CD4-positive, alpha-beta T cell treated with Interleukin-6 for 4 hours (primary cell): ENCODE measurements at regions not wholly inside any gene's neighbourhood (a gene's known extent, or its start where the extent isn't known, plus 50 kb on each side); places are given as distances from the start of the nearest gene placed in this dataset.
A peak's percentile ranks its signal among the peaks of the same experiment; 100 is the strongest.
"Not testable (repeated sequence)": the region's sequence is repeated elsewhere in the genome, so short reads cannot be mapped to it uniquely, and the experiment has no call there.

Experiments used
- DNase-seq: peaks from one replicate; pipeline ENCODE4 v3.0.0-alpha.2; 2020; ENCODE audit warnings: mixed read lengths

DNA sequence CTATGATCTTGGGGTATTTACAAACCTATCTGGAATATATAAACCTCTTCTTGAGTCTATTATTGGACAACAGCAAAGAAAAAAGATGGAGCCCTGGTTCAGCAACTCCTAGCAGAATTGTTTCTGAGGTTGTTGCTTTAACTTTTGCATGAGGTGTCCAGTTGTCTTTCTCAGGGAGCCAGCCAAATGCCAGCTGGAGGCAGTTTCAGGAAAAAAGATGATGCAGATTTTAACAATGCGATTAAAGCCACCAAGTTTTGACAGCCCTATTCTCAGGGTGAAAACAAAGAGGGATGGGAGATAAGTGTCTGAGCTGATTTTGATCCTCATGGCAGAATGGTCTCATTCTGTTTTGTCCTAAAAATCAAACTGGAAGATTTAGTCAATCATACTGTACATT lies 181.6 kb upstream of the RASGRP1 start:
- no peak for DNase-seq

DNA sequence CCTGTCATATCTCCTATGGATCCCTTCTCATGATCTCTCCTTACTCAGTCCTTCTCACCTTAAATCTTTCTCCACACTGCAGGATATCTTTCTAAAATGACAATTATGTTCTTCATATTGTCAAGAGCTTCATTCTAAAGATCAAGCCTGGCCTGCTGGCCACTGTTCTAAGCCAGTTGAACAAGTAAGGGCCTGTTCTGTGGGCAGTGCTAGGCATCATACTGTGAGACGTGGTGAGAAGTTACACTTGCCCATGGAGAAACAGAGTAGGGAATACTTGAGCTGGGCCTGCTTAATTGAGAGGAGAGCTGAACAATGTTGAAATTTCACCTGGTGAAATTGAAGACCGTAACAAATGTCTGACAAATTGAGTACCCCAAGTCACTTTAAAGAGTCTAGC lies 184.1 kb upstream of the RASGRP1 start:
- no peak for DNase-seq

DNA sequence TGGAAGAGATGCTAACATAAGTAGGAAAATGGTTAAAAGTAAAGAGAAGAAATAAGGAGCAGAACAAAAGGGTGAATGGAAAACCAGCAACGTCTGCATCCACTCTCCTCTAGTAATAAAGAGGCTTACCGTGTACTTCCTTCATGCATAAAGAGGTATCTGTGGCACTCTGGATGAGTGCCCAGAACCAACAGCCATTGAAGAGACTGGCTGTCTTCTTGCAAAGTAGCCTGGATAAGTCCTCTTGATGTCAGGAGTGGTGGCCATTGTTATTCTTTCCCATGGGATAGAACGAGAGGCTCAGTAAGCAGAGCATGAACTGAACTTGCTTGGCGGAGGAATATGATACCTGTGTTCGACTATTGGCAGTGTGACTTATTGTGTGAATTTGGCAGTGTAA lies 186.2 kb upstream of the RASGRP1 start:
- DNase-seq: no peak

DNA sequence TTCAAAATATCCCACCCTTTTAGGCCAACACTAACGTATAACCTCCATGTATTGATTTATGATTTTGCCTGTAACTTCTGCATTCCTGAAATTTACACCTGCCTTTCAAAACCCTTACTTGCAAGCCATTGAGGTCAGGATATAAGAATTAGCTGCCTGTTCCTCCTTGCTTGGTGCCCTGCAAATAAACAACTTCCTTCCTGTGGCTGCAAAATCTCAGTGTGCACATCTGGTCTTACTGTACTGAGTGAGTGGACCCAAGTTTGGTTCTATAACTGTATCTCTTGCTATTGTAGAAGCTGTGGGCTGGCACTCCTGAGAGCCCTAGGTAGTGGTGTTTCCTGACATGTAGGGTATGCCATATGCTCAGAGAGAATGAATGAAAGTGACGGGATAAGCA lies 191.1 kb upstream of the RASGRP1 start:
- DNase-seq: no peak

DNA sequence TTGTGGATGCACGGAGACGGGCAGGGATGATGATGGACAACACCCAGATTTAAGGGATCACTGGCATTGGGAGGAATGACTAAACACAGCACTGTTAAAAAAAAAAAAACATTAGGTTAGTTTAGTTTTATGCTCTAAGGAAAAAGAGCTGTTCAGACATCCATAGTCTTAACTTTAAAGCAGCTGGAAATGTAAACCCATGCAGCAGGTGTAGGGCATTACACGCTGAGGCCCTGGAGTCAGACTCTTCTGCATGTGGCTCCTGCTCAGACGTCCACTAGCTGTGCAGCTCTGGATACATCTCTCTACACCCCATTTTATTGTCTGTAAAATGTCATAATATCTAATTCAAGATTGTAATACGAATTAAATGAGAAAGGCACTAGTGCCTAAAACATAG lies 191.8 kb upstream of the RASGRP1 start:
- DNase-seq: no peak

DNA sequence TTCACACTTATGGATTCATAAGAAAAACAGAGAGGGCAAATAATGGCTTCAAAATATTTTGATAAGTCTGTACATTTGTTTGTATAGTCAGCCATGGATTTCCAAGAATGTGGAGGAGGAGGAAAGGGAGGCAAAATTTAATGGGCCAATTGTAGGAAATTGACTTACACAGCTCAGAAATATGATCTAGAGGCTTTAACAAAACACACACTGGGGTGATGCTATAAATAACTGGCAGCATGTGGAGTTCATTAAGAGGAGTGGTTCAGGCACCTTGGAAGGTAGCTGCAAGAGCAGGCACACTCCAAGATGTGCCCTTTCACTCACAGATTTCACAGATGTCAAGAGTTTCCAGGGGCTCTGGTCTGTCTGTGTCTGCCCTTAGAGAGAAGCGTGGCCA lies 193.4 kb upstream of the RASGRP1 start:
- DNase-seq: no peak

DNA sequence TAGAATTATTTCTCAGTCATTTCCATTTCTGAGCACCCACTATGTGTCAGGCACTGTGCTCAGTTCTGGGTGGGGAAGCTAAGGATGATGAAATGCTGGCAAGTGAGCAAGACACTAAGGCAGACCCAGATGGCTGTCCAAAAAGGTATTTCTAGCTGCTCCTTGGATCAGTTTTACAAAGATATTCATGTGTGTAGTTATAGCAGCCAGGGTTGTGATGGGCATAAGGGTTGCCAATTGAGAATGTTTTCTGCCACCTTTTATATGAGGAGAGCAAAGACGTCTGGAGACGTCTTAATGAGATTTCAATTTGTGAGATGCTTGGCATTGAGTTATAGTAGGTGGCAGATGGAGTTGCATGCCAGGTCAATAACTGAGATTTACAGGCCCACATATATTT lies 197.1 kb upstream of the RASGRP1 start:
- DNase-seq: no peak

DNA sequence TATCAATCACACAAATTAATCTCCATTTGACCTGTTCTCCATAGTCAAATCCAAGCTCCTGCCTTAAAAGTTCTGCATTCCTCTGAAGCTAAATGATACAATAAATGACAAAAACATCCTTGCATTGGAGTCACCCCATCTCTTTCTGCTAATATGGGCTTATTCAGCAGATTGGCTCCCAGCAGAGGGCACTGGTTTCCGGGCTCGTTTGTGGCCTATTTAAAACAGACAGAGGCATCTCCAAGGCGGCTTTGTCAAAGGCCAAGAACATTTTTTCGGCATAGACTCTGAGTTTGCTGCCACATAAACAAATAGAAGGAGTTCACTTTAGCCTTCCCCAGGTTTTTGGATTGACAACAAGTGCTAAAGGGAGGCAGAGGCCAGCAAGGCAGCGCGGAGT lies 204.4 kb upstream of the RASGRP1 start:
- DNase-seq: no peak

DNA sequence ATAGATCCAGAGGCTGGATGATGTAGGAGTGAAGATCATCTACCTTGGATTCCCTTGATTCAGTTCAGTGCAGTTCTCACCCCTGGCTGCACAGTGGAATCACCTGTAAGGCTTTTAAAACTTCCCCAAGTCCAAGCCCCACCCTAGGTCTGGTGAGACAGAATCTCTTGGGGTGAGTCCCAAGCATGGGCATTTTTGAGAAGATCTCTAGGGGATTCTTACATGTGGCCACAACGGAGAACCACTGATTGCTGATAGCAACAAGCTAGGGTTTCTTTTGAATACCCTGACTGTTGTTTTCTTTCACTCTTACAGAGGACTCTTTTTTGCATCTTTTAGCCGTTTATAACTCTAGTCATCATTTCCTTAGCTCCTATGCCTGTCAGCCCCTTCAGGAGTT lies 204.9 kb upstream of the RASGRP1 start:
- DNase-seq: no peak

DNA sequence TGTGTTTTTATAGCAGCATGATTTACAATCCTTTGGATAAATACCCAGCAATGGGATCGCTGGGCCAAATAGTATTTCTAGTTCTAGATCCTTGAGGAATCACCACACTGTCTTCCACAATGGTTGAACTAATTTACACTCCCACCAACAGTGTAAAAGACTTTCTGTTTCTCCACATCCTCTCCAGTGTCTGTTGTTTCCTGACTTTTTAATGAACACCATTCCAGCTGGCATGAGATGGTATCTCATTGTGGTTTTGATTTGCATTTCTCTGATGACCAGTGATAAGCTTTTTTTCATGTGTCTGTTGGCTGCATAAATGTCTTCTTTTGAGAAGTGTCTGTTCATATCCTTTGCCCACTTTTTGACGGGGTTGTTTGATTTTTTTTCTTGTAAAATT lies 209.5 kb upstream of the RASGRP1 start:
- not testable (repeated sequence) for DNase-seq

DNA sequence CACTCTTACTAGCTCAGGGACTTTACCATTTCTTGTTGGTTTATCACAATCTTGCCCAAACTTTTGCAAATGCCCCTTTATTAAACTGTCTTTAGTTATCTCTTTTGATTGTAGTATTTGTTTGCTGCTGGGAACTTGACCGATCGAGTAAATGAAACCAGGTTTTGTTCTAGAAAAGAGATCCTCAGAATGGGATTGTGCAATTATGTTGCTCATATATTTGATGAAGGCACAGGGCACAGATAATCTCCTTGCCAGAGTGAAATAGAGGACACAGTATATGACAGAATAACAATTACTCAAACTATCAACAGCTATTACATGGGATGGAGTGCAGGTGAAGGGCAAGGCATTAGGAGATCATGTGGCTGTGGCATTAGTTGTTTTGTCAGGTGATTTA lies 216.6 kb upstream of the RASGRP1 start:
- no peak for DNase-seq

DNA sequence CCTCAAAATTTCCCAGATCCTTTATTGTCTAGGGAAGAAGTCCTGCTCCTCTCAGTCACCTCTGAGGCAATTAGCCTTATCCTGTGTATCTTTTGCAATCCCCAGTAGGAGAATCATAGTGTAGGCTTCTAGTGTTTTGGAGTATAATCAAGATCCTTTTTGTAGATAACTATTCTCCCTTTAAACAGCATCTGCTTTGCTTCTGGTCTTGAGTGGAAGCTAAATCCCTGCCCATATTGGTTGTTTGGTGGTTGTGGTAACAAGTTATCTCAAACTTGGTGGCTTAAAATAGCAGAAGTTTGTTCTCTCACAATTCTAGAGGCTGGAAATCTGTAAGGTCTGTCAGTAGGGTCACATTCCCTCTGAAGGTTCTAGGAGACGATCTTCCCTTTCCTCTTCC lies 217.5 kb upstream of the RASGRP1 start:
- no peak for DNase-seq

DNA sequence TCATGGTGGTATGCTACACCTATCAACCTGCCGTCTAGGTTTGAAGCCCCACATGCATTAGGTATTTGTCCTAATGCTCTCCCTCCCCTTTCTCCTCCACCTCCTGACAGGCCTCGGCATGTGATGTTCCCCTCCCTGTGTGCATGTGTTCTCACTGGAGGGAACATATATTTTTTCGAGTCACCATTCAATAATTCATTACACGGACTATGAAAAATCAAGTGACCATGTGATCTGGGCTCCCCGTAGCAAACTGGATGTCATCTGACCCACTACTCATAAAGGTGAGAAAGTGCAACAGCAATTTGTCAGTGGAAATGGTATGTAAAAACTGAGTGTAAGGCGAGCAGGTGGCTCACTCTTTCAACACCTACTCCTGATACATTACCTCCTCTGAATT lies 224.3 kb upstream of the RASGRP1 start:
- DNase-seq: no peak

DNA sequence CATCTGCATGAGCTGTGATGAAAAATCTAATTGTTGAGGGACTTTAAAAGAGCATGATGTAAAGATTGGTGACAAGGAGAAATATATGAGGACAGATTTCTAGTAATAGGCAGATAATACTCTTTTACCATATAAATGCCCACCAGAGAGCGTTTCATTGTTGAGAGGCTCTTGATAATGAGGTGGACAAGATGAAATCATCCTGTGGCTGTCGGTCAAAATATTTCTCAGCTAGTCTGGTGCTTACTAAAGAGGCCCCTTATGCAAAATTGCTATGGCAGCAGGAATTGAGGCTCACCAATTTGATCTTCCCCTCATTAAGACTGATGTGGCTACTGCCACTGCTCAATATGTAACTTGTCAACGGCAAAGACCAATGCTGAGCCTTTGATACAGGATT lies 225.0 kb upstream of the RASGRP1 start:
- DNase-seq: no peak

DNA sequence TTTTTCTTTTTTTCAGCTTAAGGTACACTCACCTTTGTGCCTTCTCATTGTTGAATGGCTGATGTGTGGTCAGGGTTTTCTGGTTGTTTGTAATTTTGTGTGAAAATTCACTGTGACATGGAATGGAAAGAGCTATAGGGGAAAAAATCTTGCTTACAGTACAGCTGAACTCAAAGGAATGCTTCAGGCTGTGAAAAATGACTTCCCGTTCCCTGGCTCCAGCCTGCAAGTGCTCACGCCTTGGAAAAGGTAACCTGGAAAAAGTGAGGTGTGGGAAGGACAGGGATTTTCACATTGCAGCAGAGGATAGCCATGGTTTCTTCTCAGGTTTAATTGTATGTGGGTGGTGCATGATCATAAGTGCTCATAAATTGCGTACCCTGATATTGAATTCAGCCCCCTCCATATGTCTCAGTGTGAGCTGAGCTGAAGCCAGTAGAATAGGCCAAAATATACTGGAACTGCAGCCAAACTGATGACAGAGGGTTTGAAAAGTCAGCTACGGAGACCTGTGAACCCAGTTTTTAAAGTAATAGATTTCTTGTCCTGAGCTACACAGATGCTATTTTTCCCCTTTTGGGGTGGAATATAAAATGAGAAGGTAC lies 228.7 kb upstream of the RASGRP1 start:
- no peak for DNase-seq

DNA sequence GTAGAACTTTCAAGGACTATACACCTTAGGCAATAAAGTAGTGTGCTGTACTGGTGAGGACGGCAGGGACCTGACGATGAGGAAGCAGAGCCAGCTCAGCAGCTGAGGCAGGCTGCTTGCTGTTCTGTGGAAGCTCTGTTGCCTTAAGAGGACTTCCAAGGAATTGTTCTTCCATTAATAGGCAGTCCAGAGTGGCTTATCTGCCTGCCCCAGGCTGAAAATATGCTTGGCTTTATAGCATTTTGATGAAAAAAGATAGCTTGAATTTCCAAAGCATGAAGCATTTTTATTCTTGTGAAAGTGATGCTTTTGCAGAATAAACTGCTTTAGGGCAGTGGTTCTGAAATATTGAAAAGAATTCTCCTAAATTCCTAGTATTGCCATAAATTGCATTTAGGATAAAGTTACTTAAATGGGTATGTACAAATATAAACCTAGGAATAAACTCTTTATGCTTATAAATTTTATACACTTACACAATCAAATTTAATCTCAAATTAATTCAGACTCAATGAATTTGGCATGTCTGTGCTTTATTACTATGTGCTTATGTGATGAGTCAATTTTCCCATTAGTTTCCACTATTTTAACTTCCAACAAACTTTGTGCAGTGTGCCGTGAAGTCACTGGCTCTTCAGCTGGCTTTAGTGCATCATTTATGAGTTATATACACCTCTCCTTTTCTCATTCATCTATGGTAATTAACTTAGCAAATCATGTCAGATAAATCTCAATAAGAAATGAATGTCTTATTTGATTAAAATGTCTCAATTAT lies 231.0 kb upstream of the RASGRP1 start:
- DNase-seq: no peak

DNA sequence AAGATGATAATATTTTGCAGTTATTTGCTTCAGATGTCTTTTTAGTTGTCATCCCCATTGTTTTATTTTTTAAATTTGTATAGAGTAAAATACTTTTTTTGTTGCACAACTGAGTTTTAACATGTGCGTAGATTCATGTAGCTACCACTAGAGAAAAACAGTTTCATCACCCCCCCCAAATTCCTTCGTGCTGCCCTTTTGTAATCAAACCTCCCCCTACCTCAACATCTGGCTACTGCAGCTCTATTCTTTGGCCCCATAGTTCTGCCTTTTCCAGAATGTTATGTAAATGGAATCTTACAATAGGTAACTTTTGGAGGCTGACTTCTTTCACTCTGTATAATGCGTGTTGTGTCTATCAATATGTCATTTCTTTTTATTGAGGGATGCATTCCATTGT lies 232.0 kb upstream of the RASGRP1 start:
- no peak for DNase-seq

DNA sequence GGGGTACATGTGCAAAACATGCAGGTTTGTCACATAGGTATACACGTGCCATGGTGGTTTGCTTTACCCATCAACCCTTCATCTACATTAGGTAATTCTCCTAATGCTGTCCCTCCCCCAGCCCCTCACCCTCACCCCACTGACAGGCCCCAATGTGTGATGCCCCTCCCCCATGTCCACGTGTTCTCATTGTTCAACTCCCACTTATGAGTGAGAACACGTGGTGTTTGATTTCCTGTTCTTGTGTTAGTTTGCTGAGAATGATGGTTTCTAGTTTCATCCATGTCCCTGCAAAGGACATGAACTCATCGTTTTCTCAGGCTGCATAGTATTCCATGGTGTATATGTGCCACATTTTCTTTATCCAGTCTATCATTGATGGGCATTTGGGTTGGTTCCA lies 232.9 kb upstream of the RASGRP1 start:
- DNase-seq: not testable (repeated sequence)

DNA sequence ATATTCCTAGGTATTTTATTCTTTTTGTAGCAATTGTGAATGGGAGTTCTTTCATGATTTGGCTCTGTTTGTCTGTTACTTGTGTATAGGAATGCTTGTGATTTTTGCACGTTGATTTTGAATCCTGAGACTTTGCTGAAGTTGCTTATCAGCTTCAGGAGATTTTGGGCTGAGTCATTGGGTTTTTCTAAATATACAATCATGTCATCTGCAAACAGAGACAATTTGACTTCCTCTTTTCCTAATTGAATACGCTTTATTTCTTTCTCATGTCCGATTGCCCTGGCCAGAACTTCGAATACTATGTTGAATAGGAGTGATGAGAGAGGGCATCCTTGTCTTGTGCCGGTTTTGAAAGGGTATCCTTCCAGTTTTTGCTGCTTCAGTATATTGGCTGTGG lies 234.6 kb upstream of the RASGRP1 start:
- not testable (repeated sequence) for DNase-seq

DNA sequence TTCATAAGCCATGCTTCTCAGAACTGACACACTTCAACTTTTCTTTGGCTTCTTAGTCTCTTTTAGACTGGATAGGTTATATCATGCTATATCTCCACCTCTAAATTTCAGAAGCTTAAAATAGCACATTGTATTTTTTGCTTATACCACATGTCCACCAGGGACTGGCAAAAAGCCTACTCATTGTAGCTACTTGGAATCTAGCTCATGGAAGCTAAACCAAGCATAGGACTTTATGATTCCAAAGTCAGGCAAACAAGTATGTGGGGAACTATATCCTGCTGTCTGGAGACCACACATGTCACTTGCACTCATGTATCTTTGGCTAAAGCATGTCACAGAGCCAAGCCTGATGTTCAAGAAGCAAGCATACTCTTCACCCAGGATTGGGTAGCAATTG lies 245.0 kb upstream of the RASGRP1 start:
- no peak for DNase-seq

DNA sequence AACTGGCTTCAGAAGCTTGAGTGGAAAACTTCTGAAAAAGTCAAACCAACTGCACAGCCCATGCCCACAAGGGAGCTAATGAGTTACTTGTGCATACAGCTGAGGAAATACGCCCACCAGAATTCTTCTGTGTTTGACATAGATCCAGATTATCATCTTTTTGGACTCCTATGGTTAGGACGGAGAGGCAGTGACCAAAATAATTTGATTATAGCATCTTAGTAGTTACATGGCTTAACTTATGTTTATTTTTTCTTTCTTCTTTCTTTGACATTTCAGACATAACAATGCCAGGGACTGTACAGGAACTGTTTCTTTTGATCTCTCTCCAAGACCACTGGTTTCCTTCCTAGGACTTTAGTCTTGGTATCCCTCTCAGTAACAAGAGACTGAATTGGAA lies 246.1 kb upstream of the RASGRP1 start:
- DNase-seq: no peak

DNA sequence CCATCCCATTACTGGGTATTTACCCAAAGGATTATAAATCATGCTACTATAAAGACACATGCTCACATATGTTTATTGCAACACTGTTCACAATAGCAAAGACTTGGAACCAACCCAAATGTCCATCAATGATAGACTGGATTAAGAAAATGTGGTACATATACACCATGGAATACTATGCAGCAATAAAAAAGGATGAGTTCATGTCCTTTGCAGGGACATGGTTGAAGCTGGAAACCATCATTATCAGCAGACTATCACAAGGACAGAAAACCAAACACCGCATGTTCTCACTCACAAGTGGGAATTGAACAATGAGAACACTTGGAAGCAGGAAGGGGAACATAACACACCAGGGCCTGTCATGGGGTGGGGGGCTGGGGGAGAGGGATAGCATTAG lies 249.6 kb upstream of the RASGRP1 start:
- not testable (repeated sequence) for DNase-seq

DNA sequence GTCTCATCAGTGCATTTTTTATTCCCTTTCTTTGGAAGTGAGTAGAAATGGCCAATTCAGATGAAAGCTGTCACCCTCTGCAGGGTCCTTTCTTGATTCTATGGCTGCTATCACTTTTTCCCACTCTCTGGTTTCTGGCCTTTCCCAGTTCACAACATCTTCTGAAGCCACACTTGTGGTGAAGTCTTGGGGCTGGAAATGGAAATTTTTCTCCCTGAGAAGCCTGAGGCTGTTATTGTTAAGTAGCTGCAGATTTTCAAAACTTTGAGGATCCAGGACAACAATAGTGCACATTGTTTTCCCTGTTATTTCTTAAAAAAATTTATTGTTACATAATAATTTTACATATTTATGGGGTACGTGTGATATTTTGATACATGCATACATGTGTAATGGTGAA lies 250.3 kb upstream of the RASGRP1 start:
- no peak for DNase-seq

DNA sequence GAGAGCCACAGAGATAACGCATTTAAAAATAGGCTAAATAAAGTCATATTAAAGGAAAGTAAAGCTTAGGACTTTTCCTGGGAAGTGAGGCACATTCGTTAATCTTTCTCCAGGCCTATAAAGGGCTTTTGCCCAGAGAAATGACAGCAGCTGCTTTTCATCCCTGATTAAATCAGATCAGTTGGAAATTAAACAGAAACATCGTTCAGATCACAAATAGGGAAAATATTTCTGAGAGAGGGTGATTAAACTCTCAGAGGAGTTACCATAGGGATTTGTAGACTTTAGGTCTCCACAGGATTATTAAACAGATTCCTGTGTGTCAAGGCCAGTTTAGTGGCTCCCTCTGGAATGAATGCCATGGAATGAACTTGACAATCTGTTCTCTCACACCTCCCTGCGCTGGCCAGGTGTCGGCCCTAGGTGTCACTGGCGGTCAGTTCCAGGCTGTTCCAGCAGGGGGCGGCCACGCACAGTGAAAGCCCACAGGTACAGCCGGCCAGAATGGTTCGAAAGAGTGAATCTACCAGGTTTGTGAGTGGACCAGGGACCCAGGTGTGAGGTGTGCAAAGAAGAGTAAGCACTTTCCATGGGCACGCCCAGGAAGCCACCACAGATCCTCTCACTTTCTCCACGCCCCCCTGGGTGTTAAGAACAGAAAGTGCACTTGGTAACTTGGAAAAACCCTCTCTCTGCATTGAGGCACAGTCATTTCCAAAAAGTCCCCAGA lies 253.0 kb upstream of the RASGRP1 start:
- peak; percentile 81 for DNase-seq
